Cardiac fibroblast (primary cell): ENCODE measurements at regions not wholly inside any gene's neighbourhood (a gene's known extent, or its start where the extent isn't known, plus 50 kb on each side); places are given as distances from the start of the nearest gene placed in this dataset.

Experiments used
- DNase-seq, 2 donors: peaks; one replicate each; pipeline versions ENCODE4 v3.0.0 to v3.0.0-alpha.2; 2010; ENCODE audit warnings: low read depth in 2 of 2
- H3K4me3 ChIP-seq, 2 donors: replicated peaks in 1 of 2; 1 replicate in 1 of 2; 2 replicates in 1 of 2; pipeline ENCODE4 v1.5.1; 2011; ENCODE audit warnings: low read depth in 2 of 2, low read length in 2 of 2, mild to moderate bottlenecking in 2 of 2, moderate library complexity in 1 of 2
- TF ChIP-seq, protein P1 (sequence below): IDR thresholded peaks from one replicate; pipeline ENCODE4 v1.5.1; 2011; ENCODE audit warnings: low read depth, mild to moderate bottlenecking, low read length, inconsistent platforms

- H3K4me3 ChIP-seq: no peak overlapping the region
- DNase-seq: peak in 1 of 2 donors; percentile 2
- TF ChIP-seq, protein P1, sequence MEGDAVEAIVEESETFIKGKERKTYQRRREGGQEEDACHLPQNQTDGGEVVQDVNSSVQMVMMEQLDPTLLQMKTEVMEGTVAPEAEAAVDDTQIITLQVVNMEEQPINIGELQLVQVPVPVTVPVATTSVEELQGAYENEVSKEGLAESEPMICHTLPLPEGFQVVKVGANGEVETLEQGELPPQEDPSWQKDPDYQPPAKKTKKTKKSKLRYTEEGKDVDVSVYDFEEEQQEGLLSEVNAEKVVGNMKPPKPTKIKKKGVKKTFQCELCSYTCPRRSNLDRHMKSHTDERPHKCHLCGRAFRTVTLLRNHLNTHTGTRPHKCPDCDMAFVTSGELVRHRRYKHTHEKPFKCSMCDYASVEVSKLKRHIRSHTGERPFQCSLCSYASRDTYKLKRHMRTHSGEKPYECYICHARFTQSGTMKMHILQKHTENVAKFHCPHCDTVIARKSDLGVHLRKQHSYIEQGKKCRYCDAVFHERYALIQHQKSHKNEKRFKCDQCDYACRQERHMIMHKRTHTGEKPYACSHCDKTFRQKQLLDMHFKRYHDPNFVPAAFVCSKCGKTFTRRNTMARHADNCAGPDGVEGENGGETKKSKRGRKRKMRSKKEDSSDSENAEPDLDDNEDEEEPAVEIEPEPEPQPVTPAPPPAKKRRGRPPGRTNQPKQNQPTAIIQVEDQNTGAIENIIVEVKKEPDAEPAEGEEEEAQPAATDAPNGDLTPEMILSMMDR: no peak
Observed at GRCh38 chr4:34732176-34732950, 1512.0 kb downstream of the ARAP2 start.

DNA sequence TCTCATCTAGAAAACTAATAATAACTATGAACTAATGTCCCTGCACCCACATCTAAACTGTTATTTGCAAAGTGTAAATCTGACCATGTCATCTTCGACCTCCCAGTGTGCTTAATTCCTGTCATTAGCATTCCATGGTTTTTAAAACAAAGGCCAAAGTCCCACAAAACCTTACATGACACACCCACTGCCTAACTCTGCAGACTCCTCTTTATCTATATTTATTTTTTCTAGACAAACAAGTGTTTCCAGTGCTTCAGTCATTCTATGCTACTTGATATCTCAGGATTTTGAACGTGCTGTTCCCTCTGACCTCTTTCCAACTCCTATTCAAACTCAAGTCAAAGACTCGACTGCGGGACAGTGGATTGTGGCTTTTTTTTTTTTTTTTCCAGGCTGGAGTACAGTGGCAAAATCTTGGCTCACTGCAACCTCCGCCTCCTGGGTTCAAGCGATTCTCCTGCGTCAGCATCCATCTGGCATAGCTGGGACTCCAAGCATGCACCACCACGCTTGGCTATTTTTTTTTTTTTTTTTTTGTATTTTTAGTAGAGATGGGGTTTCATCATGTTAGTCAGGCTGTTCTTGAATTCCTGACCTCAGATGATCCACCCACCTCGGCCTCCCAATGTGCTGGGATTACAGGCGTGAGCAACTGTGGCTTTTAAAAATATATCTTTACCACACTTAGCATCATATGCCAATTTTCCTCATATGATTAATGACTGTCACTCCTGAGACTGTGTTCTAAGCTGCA, 1511.0 kb downstream of the ARAP2 start:
- TF ChIP-seq, protein P1: no peak
- DNase-seq: no peak
- no peak overlapping the region for H3K4me3 ChIP-seq

DNA sequence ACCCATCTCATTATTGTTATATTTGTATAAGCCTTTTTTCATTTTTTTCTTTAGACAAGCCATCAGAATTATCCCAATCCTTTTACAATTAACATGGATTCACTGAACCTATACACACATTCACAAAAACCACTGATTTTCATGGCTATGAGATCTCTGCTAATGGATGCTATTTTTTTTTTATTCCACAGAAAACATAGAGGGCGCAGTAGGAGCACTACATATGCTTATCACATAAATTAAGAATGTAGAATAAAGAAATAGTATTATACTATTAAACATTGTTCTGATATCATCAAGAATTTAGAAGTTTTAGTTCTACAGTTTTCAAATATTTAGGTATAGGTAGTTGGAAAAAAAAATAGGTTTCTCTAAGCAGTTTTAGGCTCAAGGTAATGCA, 1477.4 kb downstream of the ARAP2 start:
- DNase-seq: no peak
- TF ChIP-seq, protein P1: no peak
- H3K4me3 ChIP-seq: no peak overlapping the region

DNA sequence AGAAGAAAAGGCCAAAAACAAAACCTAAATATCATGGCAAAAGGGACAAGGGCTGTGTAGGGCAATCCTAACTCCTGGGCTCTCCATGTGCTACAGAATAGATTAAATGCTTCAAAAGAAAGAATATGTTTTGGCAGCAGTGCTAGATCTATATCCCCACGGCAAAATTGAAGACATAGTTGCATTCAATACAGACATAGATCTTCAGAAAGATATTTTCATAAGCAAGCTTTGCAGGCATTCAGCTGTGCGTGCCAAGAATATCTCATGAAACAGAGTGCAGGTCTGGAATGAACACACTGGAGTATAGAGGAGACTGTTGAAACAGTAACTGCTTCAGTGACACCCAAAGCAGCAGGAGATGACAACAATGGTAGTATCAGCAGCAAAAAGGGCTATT, 1476.9 kb downstream of the ARAP2 start:
- no peak overlapping the region for H3K4me3 ChIP-seq
- DNase-seq: no peak
- TF ChIP-seq, protein P1: no peak

DNA sequence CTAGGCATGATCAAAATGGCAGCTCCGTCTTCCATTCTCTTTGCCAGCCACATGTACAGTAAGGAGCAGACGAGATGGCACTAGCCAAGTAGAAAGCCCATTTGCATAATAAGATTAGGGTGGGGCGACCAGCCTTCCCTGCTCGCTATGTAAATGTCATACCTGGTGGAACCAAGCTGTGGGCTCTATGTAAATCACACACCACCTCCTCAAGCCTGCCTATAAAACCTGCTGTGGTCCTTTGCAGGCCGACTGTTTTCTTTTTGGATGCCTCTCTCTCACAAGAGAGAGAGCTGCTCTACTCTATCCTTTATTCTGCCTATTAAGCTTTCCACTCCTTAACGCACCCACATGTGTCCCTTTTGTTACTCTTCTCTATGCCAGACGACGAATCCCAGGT, 1472.7 kb downstream of the ARAP2 start:
- no peak overlapping the region for H3K4me3 ChIP-seq
- TF ChIP-seq, protein P1: no peak
- DNase-seq: no peak

DNA sequence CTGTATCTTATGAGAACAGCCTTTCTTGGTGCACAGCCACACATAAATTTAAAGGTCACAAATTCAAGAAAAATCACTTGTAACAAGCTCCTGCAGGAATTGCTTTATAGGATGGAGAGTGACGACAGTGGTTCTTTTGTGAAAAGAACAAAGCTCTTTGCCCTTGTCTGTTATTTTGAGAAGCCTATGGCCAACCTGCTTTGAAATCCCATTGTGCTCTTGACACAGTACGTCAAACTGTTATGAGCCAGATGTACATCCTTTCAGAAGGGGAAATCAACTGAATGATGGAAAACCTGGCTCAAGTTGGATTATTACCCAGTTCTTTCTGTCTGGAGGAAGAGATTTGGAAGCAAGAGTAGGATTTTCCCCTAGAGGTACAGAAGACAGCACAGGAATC, 1454.2 kb downstream of the ARAP2 start:
- H3K4me3 ChIP-seq: no peak overlapping the region
- DNase-seq: no peak
- TF ChIP-seq, protein P1: no peak
